SH-SY5Y (cell line): ENCODE measurements at regions not wholly inside any gene's neighbourhood (a gene's known extent, or its start where the extent isn't known, plus 50 kb on each side); places are given as distances from the start of the nearest gene placed in this dataset.

Experiments used
- GATA2 ChIP-seq: IDR thresholded peaks from 2 replicates; pipeline ENCODE4 v1.6.1; 2011; ENCODE audit warnings: mild to moderate bottlenecking, low read depth, low read length
- GATA3 ChIP-seq: IDR thresholded peaks from 2 replicates; pipeline ENCODE4 v1.6.1; 2011; ENCODE audit warnings: low read depth, mild to moderate bottlenecking, low read length, moderate library complexity

- TF ChIP-seq GATA3 (no peak), GATA2 (no peak)
Measured at GRCh38 chr4:163833669-163834068, 339.2 kb downstream of the TMA16 start.
